ENCODE measurements at regions not wholly inside any gene's neighbourhood (a gene's known extent, or its start where the extent isn't known, plus 50 kb on each side); places are given as distances from the start of the nearest gene placed in this dataset.

DNA sequence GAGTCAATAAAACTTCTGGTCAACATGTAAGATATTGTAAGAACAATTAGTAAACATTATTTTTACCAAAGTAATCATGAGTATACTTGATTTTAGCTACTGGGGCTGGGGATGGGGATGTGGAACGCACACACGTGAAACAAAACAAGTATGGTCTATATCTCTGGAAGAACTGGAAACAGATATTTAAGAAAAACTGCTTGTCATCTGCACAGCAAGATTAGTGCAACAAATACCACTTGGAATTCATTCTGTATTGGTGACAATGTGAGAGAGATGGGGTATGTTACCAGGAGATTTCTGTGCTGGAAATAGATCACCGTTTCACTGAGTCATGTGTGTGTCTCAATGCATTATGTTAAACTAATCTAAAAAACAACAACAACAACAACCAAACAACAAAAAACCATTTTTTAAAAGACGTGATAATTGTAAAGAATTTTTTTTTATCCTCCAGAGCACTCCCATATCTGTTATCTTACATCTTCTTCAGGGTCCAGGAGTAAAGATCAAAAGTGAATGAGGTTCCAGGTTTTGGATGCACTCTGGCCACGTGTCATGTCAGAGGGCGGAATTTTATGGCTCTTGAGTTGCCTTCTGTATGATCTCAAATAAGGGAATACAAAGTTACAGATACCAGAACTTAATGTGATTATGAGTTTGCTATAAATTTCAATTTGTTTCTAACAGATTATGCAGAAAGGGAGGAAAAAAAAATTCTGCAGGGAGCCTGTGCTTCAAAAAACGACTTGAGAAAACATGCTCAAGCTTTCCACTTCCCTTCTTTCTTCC is 153.0 kb downstream of the BBOX1 start:
- Histone ChIP-seq H3K4me3 (ENCODE audit: low read length) (no peak overlapping the region), H3K9ac (ENCODE audit: low read length) (no peak overlapping the region), H3K27ac (ENCODE audit: low read depth, low read length) (no peak overlapping the region), H3K27me3 (ENCODE audit: control insufficient read depth, insufficient read depth, low read length) (no peaks in the 10 kb centered on the region), H3K36me3 (ENCODE audit: control insufficient read depth, insufficient read depth, low read length) (no peaks in the 10 kb centered on the region), H3K4me1 (ENCODE audit: control insufficient read depth, insufficient read depth, low read length) (peaks cover 7% of the 10 kb centered on the region)

DNA sequence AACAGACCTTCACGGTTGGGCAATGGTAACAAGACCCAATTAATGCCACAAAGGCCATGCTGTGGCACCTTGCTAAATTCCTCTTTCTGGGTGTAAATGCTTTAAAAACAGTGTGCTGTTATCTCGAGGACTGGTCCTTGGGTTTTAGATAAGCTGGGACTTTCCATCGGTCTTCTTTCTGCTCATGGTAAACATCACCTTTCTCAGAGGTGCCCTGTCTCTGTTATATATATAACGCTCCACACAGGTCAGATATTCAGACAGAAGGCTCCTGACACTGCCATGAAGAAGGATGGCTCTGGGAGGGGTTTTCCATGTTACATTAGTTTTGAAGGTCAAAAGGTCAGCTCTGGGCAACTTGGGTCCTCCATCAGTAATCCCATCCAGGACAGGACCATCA is 151.6 kb downstream of the BBOX1 start:
- peaks cover 7% of the 10 kb centered on the region for H3K4me1 ChIP-seq (ENCODE audit: control insufficient read depth, insufficient read depth, low read length)
- no peaks in the 10 kb centered on the region for H3K27me3 ChIP-seq (ENCODE audit: control insufficient read depth, insufficient read depth, low read length)
- H3K4me3 ChIP-seq (ENCODE audit: low read length), result no peak overlapping the region
- no peaks in the 10 kb centered on the region for H3K36me3 ChIP-seq (ENCODE audit: control insufficient read depth, insufficient read depth, low read length)
- H3K9ac ChIP-seq (ENCODE audit: low read length), result no peak overlapping the region
- H3K27ac ChIP-seq (ENCODE audit: low read depth, low read length), result no peak overlapping the region

- no peak overlapping the region for H3K4me3 ChIP-seq (ENCODE audit: low read length)
- H3K4me1 ChIP-seq (ENCODE audit: control insufficient read depth, insufficient read depth, low read length), result peaks cover 7% of the 10 kb centered on the region
- no peak overlapping the region for H3K9ac ChIP-seq (ENCODE audit: low read length)
- H3K27me3 ChIP-seq (ENCODE audit: control insufficient read depth, insufficient read depth, low read length), result no peaks in the 10 kb centered on the region
- H3K36me3 ChIP-seq (ENCODE audit: control insufficient read depth, insufficient read depth, low read length), result no peaks in the 10 kb centered on the region
- H3K27ac ChIP-seq (ENCODE audit: low read depth, low read length), result no peak overlapping the region
Observed at GRCh38 chr11:27191639-27192038, 151.0 kb downstream of the BBOX1 start.

- no peak overlapping the region for H3K27ac ChIP-seq (ENCODE audit: low read depth, low read length)
- no peak overlapping the region for H3K4me3 ChIP-seq (ENCODE audit: low read length)
- H3K36me3 ChIP-seq (ENCODE audit: control insufficient read depth, insufficient read depth, low read length), result no peaks in the 10 kb centered on the region
- H3K4me1 ChIP-seq (ENCODE audit: control insufficient read depth, insufficient read depth, low read length), result peaks cover 4% of the 10 kb centered on the region
- no peak overlapping the region for H3K9ac ChIP-seq (ENCODE audit: low read length)
- H3K27me3 ChIP-seq (ENCODE audit: control insufficient read depth, insufficient read depth, low read length), result no peaks in the 10 kb centered on the region
Observed at GRCh38 chr11:27188696-27189095, 148.1 kb downstream of the BBOX1 start.

DNA sequence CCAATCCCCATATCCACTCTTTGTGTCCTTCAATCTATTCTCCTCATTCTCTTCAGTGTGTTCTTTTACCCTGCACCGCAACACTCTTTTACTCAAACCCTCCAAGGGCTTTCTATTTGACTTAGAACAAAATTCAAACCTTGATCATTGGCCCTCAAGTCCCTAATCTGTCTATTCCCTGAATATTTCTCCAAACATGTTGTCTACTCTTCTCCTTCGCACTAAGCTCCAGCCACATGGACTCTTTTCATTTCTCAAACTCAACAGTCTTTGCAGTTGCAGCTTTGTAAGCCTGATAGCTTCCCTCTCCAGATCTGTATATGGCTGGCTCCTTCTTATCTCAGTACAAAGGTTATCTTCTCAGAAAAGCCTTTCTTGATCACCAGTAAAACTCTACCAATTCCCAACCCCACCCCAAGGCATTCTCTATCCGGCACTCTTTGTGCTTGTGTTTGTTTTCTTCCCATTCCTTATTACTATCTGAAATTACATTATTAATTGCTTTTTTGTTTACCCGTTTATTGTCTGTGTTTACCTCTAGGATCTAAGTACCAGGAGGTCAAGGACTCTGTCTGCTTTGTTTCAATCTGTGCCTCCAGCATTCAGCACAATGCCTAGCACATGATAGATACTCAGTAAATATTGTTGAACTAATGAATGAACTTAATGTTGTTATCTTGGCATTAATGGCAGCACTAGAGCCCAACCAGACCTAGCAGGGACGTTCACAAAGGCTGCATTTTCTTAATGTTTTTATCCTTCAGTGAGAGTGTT is 147.4 kb downstream of the BBOX1 start:
- Histone ChIP-seq H3K36me3 (ENCODE audit: control insufficient read depth, insufficient read depth, low read length) (no peaks in the 10 kb centered on the region), H3K4me1 (ENCODE audit: control insufficient read depth, insufficient read depth, low read length) (peaks cover 4% of the 10 kb centered on the region), H3K4me3 (ENCODE audit: low read length) (no peak overlapping the region), H3K9ac (ENCODE audit: low read length) (no peak overlapping the region), H3K27ac (ENCODE audit: low read depth, low read length) (no peak overlapping the region), H3K27me3 (ENCODE audit: control insufficient read depth, insufficient read depth, low read length) (no peaks in the 10 kb centered on the region)

GRCh38 chr11:27187075-27187847 is 146.6 kb downstream of the BBOX1 start:
- H3K4me1 ChIP-seq (ENCODE audit: control insufficient read depth, insufficient read depth, low read length), result peaks cover 4% of the 10 kb centered on the region
- no peak overlapping the region for H3K4me3 ChIP-seq (ENCODE audit: low read length)
- no peaks in the 10 kb centered on the region for H3K27me3 ChIP-seq (ENCODE audit: control insufficient read depth, insufficient read depth, low read length)
- no peak overlapping the region for H3K27ac ChIP-seq (ENCODE audit: low read depth, low read length)
- H3K36me3 ChIP-seq (ENCODE audit: control insufficient read depth, insufficient read depth, low read length), result no peaks in the 10 kb centered on the region
- no peak overlapping the region for H3K9ac ChIP-seq (ENCODE audit: low read length)

- no peak overlapping the region for H3K9ac ChIP-seq (ENCODE audit: low read length)
- H3K27me3 ChIP-seq (ENCODE audit: control insufficient read depth, insufficient read depth, low read length), result no peaks in the 10 kb centered on the region
- H3K27ac ChIP-seq (ENCODE audit: low read depth, low read length), result no peak overlapping the region
- no peaks in the 10 kb centered on the region for H3K36me3 ChIP-seq (ENCODE audit: control insufficient read depth, insufficient read depth, low read length)
- peaks cover 4% of the 10 kb centered on the region for H3K4me1 ChIP-seq (ENCODE audit: control insufficient read depth, insufficient read depth, low read length)
- no peak overlapping the region for H3K4me3 ChIP-seq (ENCODE audit: low read length)
Observed at GRCh38 chr11:27186580-27186979, 146.0 kb downstream of the BBOX1 start.

DNA sequence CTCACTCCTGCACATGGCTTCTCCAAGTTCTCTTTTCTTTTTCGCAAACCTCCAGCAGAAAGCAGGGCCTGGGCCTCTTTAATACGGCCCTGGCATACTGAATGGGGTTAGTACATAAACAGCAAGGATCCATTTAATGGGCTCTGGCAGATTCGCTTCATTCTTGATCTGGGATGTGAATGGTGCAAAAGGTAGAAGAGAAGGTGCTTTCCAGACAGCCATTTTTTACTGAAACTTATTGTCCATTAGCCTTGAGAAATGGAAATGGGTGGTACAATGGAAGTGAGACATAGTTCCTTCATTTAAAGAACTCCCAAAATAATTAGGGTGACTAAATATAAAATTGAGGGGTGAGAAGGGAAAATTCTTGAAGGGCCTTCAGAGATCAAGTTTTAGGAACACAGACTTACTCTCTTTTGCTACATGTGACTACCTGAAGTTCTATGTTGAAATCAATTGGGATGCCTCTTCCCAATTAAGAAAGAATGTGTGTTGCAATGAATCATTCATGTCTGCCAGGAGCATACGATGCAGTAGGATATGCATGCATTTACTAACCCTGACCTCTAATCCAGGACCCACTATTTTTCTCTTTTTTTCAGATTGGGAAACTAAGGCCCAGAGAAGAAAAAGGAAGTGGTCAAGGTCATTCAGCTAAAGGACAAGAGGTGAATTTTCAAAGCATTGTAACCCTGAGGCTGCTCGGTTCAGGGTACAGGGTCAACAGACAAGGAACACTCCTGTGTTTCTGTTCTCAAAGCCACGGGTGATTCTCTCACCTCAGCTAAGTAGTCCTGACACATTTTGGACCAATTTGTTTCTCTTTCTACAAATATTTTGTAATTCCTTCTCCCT is 144.1 kb downstream of the BBOX1 start:
- Histone ChIP-seq H3K9ac (ENCODE audit: low read length) (no peak overlapping the region), H3K36me3 (ENCODE audit: control insufficient read depth, insufficient read depth, low read length) (no peaks in the 10 kb centered on the region), H3K27ac (ENCODE audit: low read depth, low read length) (no peak overlapping the region), H3K4me3 (ENCODE audit: low read length) (no peak overlapping the region), H3K27me3 (ENCODE audit: control insufficient read depth, insufficient read depth, low read length) (no peaks in the 10 kb centered on the region), H3K4me1 (ENCODE audit: control insufficient read depth, insufficient read depth, low read length) (no peaks in the 10 kb centered on the region)

GRCh38 chr11:27183672-27184457 is 143.2 kb downstream of the BBOX1 start:
- no peaks in the 10 kb centered on the region for H3K36me3 ChIP-seq (ENCODE audit: control insufficient read depth, insufficient read depth, low read length)
- H3K4me3 ChIP-seq (ENCODE audit: low read length), result no peak overlapping the region
- H3K4me1 ChIP-seq (ENCODE audit: control insufficient read depth, insufficient read depth, low read length), result no peaks in the 10 kb centered on the region
- H3K9ac ChIP-seq (ENCODE audit: low read length), result no peak overlapping the region
- H3K27ac ChIP-seq (ENCODE audit: low read depth, low read length), result no peak overlapping the region
- H3K27me3 ChIP-seq (ENCODE audit: control insufficient read depth, insufficient read depth, low read length), result no peaks in the 10 kb centered on the region

- H3K4me1 ChIP-seq (ENCODE audit: control insufficient read depth, insufficient read depth, low read length), result no peaks in the 10 kb centered on the region
- no peak overlapping the region for H3K4me3 ChIP-seq (ENCODE audit: low read length)
- H3K27ac ChIP-seq (ENCODE audit: low read depth, low read length), result no peak overlapping the region
- no peaks in the 10 kb centered on the region for H3K27me3 ChIP-seq (ENCODE audit: control insufficient read depth, insufficient read depth, low read length)
- H3K36me3 ChIP-seq (ENCODE audit: control insufficient read depth, insufficient read depth, low read length), result no peaks in the 10 kb centered on the region
- no peak overlapping the region for H3K9ac ChIP-seq (ENCODE audit: low read length)
Observed at GRCh38 chr11:27179334-27179733, 138.7 kb downstream of the BBOX1 start.

DNA sequence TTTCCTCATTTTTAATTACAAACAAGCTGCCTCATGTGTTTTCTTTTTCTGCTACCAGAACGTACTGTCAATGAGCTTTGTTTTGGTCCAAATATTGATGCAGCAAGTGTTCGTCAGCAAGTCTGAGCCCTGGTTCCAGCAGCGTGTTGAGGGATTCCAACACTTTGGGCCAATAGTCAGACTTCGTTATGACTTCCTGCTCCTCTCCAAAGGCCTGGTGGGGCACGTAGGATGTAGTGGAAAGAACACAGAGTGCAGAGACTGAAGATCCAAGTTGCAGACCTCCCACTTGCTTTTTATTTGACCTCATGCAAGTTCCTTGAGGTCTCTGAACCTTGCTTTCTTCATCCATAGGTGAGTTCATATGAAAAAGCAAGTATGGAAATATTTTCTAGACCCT is 138.2 kb downstream of the BBOX1 start:
- no peak overlapping the region for H3K4me3 ChIP-seq (ENCODE audit: low read length)
- no peak overlapping the region for H3K27ac ChIP-seq (ENCODE audit: low read depth, low read length)
- no peaks in the 10 kb centered on the region for H3K4me1 ChIP-seq (ENCODE audit: control insufficient read depth, insufficient read depth, low read length)
- H3K27me3 ChIP-seq (ENCODE audit: control insufficient read depth, insufficient read depth, low read length), result no peaks in the 10 kb centered on the region
- H3K36me3 ChIP-seq (ENCODE audit: control insufficient read depth, insufficient read depth, low read length), result no peaks in the 10 kb centered on the region
- no peak overlapping the region for H3K9ac ChIP-seq (ENCODE audit: low read length)
